HG02852 (cell line): ENCODE measurements at regions not wholly inside any gene's neighbourhood (a gene's known extent, or its start where the extent isn't known, plus 50 kb on each side); places are given as distances from the start of the nearest gene placed in this dataset.

ENCODE experiments used
- ATAC-seq: cut with Tn5 transposase; IDR thresholded peaks from one replicate; pipeline ENCODE4 v1.9.1; 2021; ENCODE audit warnings: mild to moderate bottlenecking, moderate library complexity; ENCODE audit not compliant: unreplicated experiment

- no peak for ATAC-seq
Observed at GRCh38 chrX:112148397-112148796, 65.8 kb upstream of the TRPC5 start.

GRCh38 chrX:112147206-112147605, 64.6 kb upstream of the TRPC5 start:
- no peak for ATAC-seq

GRCh38 chrX:112137276-112137675, 54.7 kb upstream of the TRPC5 start:
- ATAC-seq = no peak
